ENCODE measurements at regions not wholly inside any gene's neighbourhood (a gene's known extent, or its start where the extent isn't known, plus 50 kb on each side); places are given as distances from the start of the nearest gene placed in this dataset.

DNA sequence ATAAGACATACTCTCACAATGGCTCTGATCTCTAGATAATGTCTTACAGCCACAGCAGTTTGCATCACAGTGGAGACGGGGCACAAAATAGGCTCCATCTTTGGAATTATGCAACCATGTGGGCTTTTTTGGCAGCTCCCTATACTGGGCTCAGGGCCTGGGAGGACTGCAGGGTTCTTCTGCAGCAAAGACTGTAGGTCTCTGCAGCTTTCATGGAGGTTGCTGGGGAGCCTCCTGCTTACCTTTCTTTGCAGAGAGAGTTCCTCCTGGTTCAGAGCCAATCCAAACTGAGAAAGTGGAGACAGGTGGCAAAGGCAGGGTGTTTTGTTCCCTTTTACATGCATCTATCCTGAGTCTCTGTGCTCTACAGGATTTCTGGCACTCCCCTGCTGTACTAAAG lies 558.0 kb downstream of the TLR4 start (continued):
- TF ChIP-seq PRDM4 (tag by site-specific recombination; IDR thresholded peaks at IDR 0.05), result no peak

GRCh38 chr9:118263949-118264348 lies 559.7 kb downstream of the TLR4 start:
- Histone ChIP-seq H3K4me1 (ENCODE audit: control insufficient read depth, insufficient read depth, low read length) (no peaks in the 10 kb centered on the region), H3K27ac (ENCODE audit: extremely low read depth, low read depth, low read length) (no peak overlapping the region), H3K36me3 (ENCODE audit: control insufficient read depth in 2 of 2, insufficient read depth in 1 of 2, low read length in 2 of 2) (no peaks in the 10 kb centered on the region), H3K4me3 (ENCODE audit: low read depth, low read length) (no peak overlapping the region), H3K9me3 (ENCODE audit: control insufficient read depth, insufficient read depth, low read depth, low read length) (no peaks in the 10 kb centered on the region)
- TF ChIP-seq, protein P1, sequence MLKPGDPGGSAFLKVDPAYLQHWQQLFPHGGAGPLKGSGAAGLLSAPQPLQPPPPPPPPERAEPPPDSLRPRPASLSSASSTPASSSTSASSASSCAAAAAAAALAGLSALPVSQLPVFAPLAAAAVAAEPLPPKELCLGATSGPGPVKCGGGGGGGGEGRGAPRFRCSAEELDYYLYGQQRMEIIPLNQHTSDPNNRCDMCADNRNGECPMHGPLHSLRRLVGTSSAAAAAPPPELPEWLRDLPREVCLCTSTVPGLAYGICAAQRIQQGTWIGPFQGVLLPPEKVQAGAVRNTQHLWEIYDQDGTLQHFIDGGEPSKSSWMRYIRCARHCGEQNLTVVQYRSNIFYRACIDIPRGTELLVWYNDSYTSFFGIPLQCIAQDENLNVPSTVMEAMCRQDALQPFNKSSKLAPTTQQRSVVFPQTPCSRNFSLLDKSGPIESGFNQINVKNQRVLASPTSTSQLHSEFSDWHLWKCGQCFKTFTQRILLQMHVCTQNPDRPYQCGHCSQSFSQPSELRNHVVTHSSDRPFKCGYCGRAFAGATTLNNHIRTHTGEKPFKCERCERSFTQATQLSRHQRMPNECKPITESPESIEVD (tag by site-specific recombination; IDR thresholded peaks at IDR 0.05), result no peak
- no peak for TF ChIP-seq ZNF558 (tag by site-specific recombination; IDR thresholded peaks at IDR 0.05)
- TF ChIP-seq SETDB1 (IDR thresholded peaks at IDR 0.05; ENCODE audit: insufficient read length, low read length), result no peak
- TF ChIP-seq, protein P2, sequence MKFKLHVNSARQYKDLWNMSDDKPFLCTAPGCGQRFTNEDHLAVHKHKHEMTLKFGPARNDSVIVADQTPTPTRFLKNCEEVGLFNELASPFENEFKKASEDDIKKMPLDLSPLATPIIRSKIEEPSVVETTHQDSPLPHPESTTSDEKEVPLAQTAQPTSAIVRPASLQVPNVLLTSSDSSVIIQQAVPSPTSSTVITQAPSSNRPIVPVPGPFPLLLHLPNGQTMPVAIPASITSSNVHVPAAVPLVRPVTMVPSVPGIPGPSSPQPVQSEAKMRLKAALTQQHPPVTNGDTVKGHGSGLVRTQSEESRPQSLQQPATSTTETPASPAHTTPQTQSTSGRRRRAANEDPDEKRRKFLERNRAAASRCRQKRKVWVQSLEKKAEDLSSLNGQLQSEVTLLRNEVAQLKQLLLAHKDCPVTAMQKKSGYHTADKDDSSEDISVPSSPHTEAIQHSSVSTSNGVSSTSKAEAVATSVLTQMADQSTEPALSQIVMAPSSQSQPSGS (tag by site-specific recombination; IDR thresholded peaks at IDR 0.05; ENCODE audit: low read depth), result no peak
- TF ChIP-seq ZFP37 (tag by site-specific recombination; IDR thresholded peaks at IDR 0.05), result no peak
- TF ChIP-seq ZNF658 (tag by site-specific recombination; IDR thresholded peaks at IDR 0.05), result no peak
- no peak for TF ChIP-seq ZNF202 (tag by site-specific recombination; IDR thresholded peaks at IDR 0.05; ENCODE audit: borderline replicate concordance)
- no peak for TF ChIP-seq WT1 (tag by site-specific recombination; IDR thresholded peaks at IDR 0.05)
- TF ChIP-seq, protein P3, sequence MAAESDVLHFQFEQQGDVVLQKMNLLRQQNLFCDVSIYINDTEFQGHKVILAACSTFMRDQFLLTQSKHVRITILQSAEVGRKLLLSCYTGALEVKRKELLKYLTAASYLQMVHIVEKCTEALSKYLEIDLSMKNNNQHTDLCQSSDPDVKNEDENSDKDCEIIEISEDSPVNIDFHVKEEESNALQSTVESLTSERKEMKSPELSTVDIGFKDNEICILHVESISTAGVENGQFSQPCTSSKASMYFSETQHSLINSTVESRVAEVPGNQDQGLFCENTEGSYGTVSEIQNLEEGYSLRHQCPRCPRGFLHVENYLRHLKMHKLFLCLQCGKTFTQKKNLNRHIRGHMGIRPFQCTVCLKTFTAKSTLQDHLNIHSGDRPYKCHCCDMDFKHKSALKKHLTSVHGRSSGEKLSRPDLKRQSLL (tag by site-specific recombination; IDR thresholded peaks at IDR 0.05), result no peak
- ChIA-PET POLR2A (no interaction called here), CTCF (interaction anchor here (0.7 kb wide), 1 partner anchor 1692 kb away, joined by 3 read pairs; no protein-coding TSS in a partner anchor)

DNA sequence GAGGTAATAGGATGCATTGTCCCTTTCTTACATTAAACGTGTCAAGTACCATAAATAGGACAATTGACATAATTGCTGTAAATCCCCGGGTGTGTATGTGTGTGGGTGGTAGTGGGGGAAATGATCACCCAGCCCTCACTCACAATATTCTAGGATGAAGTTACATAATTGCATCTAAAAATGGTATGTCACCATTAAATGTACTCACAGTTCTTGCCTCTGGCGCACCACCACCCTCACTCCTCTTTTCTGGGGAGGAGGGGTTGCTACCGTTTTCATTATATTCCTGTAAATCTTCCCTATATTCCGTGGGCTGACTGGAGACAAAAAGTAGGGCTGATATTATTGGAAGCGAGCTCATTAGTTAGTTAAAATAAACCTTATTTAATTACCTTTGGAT lies 563.8 kb downstream of the TLR4 start:
- Histone ChIP-seq H3K36me3 (ENCODE audit: control insufficient read depth in 2 of 2, insufficient read depth in 1 of 2, low read length in 2 of 2) (no peaks in the 10 kb centered on the region), H3K9me3 (ENCODE audit: control insufficient read depth, insufficient read depth, low read depth, low read length) (no peaks in the 10 kb centered on the region), H3K4me3 (ENCODE audit: low read depth, low read length) (no peak overlapping the region), H3K4me1 (ENCODE audit: control insufficient read depth, insufficient read depth, low read length) (no peaks in the 10 kb centered on the region), H3K27ac (ENCODE audit: extremely low read depth, low read depth, low read length) (no peak overlapping the region)
- ChIA-PET CTCF (interaction anchor here (0.7 kb wide), 1 partner anchor 1078 kb away, joined by 3 read pairs; no protein-coding TSS in a partner anchor), POLR2A (no interaction called here)
- TF ChIP-seq ZNF48 (tag by site-specific recombination; IDR thresholded peaks at IDR 0.05) (no peak), ZNF529 (tag by site-specific recombination; IDR thresholded peaks at IDR 0.05; ENCODE audit: insufficient replicate concordance) (no peak), ZNF521 (tag by site-specific recombination; IDR thresholded peaks at IDR 0.05) (no peak), ZNF785 (tag by site-specific recombination; IDR thresholded peaks at IDR 0.05) (no peak), ELK4 (IDR thresholded peaks at IDR 0.05; ENCODE audit: borderline replicate concordance, low read depth, low read length) (no peak)

All from HEK293 (cell line).